D341Med (cell line): ENCODE measurements at regions not wholly inside any gene's neighbourhood (a gene's known extent, or its start where the extent isn't known, plus 50 kb on each side); places are given as distances from the start of the nearest gene placed in this dataset.

Experiments used
- DNase-seq: peaks from one replicate; pipeline ENCODE4 v3.0.0; 2012; ENCODE audit warnings: low spot score

DNA sequence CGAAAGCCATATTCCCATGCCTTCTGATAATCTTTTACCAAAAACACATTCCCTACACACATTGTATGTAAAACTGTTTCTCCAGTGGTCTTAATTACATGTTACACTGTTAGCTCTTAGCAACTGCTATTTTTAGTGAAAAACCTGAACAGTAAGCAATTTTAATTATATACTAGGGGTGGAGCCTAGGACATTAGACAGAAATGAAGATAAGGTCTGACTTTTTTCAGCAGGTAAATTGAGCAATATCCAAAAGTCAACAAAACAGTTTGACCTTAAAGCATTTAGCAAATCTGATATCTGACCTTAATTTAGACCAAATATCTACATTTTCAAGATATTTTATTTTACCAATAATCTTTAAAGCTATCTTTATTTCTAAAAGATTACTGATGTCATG lies 60.2 kb downstream of the PDE6H start:
- DNase-seq = no peak

DNA sequence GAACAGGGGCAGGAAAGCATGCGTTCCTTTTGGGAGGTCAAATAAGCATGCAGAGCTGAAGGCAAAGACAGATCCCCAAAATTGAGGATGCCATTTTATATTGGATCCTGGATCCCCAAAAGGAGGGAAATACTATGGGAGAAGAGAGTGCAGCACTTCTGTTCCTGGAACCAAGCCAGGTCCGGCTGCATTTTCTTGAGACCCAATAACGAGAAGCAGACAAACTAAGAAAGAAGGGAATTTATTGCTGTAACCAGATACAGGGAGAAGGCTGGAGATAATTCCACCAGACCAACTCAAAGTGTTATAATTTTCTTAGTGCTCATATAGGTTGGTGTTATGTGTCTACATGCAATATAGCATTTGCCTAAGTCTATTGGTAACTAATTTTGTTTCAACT lies 60.8 kb downstream of the PDE6H start:
- DNase-seq = no peak

DNA sequence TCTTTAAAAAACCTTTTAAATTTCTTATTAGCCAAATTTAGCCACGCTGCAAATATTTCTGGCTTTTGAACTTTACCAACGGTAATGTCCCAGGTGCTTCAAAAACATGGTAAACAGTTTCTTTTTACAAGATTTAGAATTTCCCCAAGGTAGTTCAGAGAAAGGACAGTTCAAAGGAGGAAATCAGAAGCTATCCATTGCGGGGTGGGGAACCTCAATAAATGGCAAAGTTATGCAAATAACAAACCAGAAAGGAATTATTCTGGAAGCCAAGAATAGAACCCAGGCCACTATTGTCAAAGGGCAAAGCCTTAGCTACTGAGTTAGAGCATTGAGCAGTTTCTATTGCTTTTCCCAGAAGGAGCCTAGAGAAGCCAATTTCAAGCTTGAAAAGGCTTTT lies 62.3 kb downstream of the PDE6H start:
- no peak for DNase-seq

DNA sequence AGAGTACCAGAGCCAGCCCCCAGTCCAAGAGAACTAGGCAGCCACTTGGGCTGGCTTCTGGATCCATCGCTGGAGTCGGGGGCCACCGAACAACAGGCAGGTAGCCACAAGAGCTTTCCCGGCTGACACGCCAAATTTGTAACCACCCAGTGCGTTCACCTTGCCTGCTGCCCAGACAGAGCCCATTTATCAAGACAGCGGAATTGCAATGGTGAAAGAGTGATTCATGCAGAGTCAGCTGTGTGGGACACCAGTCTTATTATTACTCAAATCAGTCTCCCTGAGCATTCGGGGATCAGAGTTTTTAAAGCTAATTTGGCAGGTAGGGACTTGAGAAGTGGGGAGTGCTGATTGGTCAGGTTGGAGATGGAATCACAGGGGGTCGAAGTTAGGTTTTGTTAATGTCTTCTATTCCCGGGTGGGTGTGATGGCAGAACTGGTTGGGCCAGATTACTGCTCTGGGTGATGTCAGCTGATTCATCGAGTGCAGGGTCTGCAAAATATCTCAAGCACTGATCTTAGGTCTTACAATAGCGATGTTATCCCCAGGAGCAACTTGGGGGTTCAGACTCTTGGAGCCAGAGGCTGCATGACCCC lies 64.3 kb downstream of the PDE6H start:
- no peak for DNase-seq

DNA sequence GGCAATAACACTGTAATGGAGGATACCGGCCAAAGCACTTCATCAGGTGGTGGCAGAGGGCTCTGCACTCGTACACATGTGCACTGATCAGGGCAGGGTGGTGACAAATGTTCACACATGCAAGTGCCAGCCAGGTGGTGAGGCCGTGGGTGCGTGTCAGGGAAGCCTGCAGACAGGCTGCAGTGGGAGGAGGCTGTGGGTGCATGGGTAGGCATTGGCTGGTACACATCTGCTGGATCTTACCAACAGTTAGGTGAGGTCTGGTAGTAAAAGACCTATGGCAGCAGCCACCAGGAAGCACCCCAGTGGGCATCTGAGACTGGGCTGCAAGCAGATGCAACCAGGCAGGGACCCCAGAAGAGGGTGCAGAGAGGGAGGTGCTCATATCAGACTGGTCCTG lies 65.3 kb downstream of the PDE6H start:
- no peak for DNase-seq

DNA sequence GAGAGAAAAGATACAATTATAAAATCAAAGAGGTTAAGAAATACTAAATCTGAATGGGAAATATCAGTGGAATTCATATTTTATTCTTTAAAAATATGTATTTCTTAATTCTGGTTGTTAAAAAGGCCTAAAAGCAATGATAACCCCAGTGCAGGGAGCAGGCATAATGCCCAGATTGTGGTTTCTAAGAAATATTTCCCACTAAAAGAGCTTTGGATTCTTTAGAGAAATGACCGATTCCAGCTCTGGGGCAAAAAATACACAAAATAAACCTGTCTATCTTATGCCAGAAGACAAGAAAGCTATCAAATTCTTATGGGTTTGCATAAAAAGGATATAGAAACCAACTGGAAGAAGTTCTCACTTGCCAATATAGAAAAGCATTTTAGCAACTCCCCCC lies 71.6 kb downstream of the PDE6H start:
- DNase-seq = no peak

DNA sequence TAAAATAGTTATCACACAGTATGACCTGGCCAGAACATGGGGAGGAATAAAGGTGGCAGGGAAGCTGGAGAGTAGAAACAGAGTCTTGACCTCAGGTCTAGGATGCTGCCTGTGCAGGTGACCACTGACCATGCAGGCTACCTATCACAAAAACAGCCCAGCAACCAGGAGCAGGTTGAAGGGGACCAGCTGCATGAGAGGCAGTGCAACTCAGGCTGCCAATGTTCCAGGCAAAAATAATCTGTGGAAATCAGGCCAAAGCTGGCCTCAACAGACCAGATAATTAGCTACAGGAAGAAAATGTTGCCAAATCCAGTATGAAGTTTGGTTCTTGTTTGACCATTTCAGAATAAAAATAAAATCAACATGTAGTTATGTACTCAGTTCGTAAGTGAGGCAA lies 72.6 kb downstream of the PDE6H start:
- no peak for DNase-seq

DNA sequence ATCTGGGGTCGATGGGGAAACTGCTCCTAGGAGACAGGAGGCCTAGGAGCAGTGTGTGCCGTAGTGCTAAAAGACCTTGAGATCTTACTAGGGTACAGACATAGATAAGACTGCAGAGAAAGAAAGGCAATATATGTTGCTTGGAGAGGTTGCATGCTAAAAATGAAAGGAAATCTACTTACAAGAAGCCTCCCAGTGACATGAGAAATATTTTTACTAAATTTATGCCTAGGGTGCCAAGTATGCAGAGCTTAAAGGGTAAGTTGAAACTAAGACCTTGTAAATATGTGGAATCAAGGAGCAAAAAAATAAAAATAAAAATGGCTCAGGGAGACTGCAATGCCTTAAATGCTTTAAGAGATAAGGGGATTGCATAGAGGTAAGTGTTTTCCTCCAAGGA lies 74.8 kb downstream of the PDE6H start:
- DNase-seq = no peak

DNA sequence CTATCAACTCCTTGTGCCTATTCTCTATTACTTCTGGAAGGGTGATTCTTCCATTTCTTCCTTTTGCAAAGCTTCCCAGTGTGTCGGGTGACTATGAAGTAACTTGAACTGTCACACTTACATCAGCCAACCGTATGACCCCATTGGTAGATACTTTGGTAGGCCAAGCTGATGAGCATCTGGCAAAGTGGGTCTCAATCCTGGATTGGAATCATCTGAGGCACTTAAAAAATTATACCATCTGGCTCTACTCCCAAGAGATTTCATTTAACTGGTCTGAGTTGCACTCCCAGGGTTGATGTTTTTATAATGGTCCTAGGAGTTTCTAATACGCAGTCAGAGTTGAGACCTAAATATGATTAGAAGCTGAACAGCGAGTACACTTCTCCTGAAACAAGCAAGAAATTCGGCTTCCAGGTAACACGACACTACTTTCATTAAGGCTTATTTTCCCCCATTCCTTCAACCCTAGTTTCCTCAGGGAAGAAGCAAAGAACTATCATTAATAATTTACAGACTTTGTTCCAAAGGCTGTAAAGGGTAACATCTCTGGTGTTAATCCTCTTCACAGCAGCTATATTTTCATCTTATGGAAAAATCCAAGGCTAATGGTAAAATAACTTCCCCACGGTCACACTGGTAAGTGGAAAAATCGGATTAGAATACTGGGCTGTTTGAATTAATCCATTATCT lies 76.8 kb downstream of the PDE6H start:
- peak; percentile 74 for DNase-seq

DNA sequence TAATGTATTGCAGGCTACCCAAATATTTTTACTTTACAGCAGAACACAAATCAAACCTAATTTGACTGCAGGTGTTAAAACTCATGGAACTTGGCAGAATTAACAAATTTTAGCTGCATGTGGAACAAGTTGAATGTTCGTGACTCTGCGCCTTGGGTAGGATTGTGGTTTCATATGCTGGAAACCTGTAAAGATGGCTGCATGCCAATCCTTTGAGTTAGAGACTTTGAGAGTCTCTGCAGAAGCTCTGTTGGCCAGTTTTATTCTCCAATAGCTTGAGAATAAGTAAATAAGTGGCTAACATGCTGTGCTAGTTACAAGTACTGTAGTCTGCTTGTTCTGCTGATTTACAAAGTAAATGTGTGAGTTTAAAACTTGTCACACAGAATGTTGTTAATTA lies 77.8 kb downstream of the PDE6H start:
- no peak for DNase-seq

DNA sequence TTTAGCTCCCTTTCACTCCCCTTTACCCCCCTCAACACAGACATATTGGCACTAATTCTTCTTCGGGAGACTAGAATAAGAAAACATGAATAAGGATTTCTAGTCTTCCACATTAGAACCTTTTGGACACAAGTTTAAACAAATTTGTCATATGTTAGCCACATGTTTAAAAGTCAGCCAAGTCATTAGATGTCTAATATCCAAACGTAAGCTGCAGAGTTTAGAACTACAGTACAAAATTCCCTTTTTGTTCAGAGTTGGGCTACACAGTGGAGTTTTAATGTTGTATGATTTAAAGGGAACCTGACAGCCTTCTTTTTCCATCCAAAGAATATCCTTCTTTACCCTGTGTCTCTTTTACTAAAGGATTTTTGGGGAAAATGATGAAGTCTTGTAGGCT lies 79.8 kb downstream of the PDE6H start:
- no peak for DNase-seq

DNA sequence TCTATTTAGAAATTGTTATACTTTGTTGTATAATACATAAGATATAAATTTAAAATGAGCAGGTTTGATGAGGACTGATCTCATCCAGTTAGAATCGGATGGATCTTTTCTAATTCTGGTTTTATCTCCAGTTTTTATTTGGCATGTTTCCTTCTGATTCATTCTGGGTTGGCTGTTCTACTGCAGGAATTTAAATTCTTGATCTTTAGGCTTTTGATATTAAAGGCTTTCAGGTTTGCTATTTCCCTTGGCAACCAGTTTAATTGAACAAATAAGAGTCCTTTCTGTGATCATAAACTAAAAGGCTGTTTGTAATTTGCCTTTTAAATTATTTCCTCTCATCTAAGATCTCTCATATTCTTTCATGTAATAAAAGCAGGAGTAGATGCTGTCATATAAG lies 83.4 kb downstream of the PDE6H start:
- no peak for DNase-seq
